Pons (tissue), 1 donor: ENCODE measurements at regions not wholly inside any gene's neighbourhood (a gene's known extent, or its start where the extent isn't known, plus 50 kb on each side); places are given as distances from the start of the nearest gene placed in this dataset.

Source experiments
- DNase-seq: peaks from one replicate; pipeline ENCODE4 v3.0.0-alpha.2; 2016; ENCODE audit warnings: low spot score

DNA sequence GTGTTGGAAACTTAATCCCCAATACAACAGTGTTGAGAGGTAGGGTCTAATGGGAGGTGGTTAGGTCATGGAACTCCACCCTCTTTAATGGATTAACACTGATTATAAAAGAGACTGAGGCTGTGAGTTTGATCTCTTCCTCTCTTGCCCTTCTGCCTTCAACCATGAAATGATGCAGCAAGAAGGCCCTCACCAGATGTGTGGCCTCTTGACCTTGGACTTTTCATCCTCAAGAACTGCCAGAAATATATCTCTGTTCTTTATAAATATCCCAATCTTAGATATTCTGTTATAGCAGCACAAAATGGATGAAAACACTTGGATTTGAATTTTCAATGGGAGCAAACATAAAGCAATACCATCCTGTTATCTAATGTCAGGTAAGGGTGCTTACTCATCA is 67.6 kb downstream of the NMUR2 start:
- no peak for DNase-seq

DNA sequence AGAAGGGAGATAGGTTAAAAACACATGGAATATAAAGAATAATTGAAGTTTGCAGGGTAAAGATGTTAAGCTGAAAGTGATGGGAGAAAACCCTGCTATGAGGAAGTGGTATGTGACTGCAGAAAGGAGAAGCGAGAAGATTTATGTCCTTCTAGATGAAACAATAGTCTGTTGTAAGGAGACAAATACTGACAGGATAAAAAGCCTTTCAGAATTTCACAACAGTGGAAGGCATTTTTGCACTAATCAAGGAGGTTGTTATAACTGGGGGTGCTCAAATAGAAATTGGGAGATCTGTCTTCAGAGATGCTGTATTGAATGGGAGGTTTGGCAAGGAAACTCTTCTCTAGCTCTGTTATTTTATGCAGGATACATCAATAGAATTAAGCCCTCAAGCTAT is 69.6 kb downstream of the NMUR2 start:
- DNase-seq: peak; percentile 66

DNA sequence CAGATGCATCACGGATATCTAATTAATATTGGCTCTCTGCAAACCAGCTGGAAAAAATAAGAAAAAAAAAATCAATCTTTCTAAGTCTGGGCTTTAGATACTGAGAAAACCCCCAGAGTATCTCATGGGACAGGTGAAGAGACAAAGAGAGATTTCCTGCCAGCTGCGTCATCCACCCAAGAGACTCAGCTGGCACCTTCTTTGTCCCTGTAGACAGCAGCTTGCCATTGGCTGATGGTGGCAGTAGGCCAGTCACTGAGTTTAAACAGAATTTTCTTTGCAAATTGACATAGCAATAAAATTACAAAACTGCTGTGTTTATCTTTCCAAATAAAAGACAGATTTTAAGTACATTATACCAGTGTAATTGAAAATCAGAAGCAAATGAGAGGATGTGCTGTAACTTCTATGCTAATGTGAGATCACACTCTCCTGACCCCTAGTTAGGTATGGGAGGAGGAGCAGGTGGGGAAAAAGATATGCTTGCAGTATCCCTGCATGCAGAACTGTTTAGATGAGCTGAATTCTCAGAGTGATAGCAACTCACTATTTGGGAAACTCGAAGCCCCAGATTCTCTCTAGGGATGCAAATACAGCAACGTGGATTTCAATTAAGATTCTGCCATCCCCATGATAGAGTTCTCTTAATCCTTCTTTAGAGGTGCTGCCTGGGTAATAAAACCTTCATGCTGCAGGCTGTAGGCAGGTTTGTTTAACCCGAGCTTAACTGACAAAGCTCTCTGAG is 72.2 kb downstream of the NMUR2 start:
- no peak for DNase-seq

DNA sequence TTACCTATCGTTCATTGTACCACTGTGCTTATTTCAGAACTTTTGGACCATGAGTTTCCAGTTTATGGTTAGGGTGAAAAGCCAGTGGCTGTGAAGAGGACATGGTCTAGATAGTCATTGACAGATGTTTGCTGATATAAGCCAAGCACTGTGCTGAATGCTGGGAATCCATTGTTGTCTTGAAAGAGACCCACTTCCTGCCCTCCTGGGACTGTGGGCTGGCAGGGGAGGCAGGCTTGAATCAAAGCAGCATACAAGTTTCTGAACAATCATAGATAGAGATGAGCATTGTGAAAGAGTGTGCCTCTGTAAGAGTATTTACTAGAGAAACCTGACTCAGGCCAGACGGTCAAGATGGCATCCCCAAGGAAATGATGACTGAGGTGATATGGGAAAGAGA is 73.4 kb downstream of the NMUR2 start:
- DNase-seq: no peak

DNA sequence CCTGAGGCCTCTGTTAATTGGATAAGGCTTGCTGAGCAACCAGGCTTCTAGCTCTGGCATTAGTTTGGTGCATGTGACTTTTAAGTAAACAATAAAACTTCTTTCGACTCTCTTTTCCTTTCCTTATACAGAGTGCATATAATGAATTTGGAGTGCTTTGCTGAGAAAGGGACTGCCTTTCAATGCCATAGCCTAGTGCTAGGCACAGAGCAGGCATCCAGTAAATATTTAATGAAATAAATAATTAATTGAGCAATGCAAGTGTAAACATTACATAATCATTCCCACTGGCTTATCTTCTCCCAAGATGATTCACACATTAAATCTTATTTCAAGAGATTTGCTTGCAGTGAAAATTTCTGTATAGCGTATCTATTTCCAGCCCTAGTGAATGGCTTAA is 74.1 kb downstream of the NMUR2 start:
- DNase-seq: no peak

DNA sequence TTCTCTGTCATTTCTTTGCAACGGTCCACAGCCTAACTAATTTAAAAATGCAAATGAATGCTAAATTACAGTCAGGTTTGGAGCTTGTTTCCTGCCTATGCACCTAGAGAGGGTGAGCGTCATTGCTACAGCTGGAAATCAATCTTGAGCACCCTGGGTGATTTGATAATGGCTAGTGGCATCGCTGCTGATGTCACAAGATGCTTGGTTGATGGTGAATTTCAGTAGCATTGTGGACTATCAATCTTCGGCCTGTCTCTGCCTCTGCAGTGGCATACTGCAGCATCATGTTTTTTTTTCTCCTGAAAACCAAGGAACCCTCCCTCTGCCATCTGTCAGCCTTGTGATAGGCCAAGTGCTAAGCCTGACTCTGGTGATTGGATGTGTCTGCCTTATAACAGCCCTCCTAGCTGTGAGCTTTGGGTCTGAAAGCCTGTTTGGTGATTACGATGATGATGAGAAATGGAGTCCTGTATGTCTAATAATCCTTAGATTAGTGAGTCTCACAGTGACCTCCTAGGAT is 75.3 kb downstream of the NMUR2 start:
- DNase-seq: peak; percentile 28

DNA sequence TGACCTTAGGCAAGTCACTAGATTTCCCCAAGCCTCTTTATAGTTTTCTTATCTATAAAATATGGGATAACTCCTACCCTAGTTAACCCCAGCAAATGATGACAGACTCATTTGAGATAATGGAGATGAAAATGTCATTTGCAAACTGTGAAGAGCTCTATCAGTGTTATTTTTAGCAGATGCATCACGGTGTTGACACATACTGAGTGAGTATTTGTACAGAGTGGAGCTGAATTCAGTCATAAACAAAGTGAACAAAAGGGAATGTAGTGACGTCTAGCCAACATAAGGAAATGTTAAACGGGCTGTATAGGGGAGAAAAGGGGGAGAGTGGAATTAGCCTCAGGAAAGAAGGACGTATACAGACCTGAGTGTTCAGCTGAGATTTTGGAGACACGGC is 75.9 kb downstream of the NMUR2 start:
- no peak for DNase-seq

DNA sequence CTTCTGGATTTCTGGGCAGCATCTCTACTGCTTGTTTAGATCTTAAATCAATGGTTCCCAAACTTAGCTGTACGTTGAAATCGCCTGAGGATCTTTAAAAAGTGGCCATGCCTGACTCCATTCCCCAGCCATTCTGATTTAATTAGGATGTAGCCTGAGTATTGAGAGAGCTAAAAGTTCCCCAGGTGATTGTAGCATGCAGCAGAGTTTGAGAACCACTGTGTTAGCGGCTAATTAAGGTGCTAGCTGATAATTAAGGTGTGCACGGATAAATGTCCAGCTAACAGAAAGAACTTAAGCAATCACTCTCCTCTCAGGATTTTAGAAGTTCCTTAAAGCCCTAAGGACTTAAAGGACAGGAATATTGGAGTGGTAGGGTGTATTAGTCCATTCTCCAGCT is 89.1 kb downstream of the NMUR2 start:
- DNase-seq: no peak

DNA sequence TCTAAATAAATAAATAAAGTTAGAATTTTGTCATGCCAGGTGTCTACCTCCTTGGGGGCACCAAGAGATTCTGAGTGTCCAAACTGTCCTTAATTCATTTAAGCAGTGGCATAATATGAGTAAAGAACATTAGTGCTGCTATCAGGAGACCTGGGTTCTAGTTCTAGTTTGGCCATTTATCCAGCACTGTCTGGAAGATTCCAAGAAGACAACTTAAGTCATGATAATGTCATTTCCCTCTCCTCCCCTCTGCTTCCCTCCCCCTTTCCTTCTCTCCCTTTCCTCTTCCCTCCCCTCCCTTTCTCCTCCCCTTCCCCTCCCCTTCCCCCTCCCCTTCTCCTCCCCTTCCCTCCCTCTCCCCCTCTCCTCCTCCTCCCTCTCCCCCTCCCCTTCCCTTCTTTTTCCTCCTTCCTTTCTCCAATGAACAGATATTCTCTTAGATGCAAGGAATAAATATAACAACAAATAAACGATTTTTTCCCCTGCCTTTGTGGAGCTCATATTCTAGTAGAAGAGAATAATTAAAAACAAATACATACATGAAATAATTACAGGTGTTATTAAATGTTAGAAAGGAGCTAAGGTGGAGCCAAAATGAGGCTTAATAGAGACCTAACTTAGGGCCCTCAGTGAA is 90.8 kb downstream of the NMUR2 start:
- DNase-seq: no peak

DNA sequence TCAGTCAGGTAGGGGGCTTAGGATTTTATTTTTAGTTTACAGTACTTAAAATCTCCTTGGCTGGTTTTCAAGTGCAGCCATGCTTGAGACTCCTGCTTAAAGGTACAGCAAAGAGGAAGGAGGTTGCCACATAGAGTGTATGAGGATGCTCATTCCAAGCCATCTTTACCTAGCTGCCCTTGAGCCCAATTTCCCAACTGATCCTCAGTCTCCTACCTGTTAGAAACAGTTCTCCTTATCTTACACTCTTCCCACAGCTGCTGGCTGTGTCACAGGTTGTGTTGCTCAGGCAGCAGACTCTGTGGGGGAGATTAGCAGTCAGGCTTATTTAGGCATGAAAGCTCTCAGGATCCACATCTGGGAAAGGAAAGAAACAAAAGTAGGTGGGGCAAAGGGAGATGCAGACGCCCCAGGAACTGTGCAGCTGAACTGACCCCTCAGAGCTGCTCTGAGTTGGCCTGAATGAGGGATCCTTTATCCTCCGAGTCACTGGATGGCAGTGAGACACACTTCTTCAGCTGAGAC is 95.1 kb downstream of the NMUR2 start:
- no peak for DNase-seq

DNA sequence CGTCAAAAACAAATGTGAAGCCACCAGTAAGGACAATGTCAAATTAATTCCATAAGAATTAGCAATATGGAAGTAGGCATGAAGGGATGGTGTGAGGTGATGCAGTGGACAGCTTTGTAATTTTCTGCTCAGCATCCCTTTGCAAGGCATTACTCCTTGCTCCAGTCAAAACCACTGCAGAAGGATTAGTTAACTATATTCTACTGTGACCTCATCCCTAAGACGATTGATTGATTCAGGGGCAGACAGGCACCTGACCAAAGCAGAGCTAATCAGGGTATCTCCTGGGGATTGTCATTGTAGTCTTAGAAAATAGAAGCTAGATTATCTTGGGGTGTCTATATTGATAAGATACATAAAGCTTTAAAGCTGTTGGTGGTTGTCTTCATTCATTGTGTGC is 98.7 kb downstream of the NMUR2 start:
- DNase-seq: no peak

DNA sequence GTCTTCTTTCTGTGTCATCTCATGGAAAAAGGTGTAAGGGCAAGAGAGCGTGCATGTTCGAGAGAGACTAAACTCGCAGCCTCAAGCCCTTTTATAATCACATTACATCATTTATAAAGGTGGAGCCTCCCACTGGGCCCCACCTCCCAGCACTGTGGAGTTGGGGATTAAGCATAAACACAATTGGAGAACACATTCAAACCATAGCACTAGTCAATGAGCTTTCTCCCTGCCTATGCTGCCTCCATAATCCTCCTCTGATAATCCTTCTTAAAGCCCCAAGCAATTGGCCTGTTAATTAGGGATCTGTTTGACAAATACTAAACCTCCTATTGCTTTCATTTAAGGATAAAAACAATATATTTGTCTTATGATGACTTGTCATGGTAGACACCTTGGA is 99.6 kb downstream of the NMUR2 start:
- DNase-seq: no peak

DNA sequence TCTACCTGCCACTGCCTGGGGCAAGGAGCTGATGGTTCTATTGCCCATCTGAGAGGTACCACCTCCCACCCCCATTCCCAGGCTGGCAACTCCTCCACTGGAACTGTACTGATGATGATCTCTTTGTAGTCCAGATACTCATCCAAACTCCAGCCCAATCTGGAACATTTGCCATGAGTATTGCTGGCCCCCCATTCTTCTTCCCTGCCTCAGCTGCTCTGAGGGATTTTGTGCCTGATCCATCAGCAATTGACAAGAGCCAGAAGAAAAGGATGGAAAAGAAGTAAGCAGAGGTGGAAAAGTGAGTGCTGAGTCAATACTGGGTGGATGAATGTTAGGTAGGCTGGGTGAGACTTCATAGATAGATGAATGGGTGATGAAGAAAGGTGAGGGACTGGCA is 101.2 kb downstream of the NMUR2 start:
- DNase-seq: no peak

DNA sequence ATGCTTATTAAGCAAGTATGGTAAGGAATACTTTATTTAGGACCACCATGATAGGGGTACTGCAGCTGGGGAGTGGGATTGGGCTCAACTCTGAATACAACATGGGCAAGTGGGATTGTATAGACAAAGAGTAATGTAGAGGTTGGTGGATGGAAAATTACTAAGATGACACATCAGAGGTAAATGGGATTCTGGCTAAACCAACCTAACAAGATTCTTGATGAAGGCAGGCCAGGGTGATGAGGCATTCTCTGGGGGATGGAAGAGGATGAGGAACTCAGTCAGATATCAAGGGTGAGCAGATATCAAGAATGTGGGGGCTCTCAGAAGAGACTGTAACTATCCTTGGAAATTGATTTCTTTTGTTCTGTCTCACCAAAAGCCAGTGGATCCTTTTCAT is 107.2 kb downstream of the NMUR2 start:
- no peak for DNase-seq

DNA sequence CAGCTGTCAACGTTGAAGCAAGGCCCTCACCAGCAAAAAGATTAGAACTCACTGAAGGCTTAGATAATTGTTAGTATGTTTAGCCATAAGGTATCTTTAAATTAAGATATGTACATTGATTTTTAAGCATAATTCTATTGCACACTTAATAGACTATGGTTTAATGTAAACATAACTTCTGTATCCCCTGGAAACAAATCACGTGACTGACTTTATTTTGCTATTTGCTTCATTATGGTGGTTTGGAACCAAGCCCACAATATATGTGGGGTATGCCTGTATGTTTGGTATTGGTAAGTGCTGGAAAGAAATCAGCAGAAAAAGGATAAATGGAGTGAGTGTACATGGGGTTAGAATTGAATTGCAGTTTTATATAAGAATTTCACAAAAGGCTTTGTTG is 111.9 kb downstream of the NMUR2 start:
- no peak for DNase-seq

DNA sequence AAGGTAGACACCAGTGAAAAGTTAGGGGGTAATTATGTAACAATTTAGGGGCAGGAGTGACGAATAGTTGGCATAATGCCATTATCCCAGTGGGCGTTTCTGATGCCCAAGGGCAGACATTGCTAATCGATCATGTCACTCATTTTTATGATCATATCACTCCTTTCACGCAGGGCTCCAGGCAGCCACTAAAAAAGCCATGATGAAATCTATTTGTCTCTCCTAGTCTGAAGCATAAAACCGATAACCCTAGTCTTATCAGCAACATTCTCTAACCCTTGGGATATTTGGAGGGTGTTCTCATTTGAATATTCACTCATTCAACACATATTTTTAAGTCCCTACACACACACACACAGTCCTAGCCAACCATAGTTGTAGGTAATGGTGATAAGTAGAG is 114.9 kb downstream of the NMUR2 start:
- no peak for DNase-seq

DNA sequence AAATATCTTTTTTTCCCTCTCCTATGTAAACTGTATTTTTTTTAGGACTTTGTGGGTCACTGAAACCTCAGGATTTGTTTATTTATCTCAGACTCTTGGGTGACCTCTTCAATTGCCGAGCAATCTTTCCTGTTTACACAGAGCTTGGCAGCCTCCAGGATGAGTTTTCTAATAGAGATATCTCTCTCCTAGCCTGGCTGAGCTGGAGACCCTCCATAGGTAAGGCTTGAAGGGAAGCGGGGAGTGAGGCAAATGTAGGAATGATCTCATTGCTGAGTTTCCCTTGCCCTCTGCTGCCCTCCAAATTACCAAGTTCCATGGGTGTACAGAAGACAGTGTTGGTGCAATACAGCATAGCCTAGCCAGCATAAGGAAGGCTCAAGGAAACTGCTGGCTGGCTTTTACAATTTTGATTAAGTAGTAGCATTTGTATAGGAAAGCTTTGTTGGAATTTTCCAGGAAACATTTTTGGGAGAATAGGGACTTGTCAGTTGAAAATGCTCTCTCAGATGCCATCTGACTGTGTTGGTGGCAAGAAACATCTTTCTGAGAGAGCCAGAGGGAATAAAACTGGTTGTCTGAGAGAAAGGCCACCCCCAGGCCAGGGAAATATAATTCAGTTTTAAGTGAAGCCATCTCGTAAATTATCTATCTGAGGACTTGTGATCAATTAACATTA is 116.0 kb downstream of the NMUR2 start:
- DNase-seq: peak; percentile 20

DNA sequence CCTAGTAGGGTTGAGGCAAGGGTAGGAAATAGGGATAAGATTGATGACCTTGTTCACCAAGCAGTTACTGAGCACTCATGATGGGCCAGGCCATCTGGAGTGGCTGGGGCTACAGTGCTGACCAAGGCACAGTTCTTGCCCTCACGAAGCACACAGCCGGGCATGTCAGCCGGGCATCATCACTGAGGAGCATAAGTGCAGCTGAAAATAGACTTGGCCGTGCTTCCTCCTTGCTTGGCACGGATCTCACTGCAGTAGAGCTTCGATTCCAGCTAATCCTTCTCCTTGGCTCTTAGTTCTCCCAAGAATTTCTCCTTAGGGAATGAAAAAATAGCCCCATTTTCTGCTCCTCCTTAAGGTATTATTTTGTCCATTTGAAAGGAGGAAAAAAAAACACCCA is 116.6 kb downstream of the NMUR2 start:
- peak; percentile 19 for DNase-seq

DNA sequence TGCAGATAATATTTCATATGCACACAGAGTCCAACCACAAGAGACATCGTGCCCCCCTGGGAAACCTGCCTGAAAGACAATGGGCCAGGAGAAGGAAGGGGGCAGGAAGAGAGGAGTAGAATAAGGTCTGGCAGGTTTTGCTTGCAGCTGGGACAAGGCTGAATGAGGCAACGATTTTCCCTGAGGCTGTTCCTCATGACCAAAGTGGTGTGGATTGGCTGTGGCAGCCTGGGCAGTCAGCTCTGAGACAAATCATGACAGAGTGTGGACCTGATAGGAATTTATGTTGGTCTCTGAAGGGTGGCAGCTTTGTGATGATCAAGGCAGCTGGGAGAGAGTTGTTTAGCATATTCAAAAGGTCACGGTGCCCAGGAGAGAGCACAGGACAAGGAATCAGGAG is 119.3 kb downstream of the NMUR2 start:
- DNase-seq: no peak

DNA sequence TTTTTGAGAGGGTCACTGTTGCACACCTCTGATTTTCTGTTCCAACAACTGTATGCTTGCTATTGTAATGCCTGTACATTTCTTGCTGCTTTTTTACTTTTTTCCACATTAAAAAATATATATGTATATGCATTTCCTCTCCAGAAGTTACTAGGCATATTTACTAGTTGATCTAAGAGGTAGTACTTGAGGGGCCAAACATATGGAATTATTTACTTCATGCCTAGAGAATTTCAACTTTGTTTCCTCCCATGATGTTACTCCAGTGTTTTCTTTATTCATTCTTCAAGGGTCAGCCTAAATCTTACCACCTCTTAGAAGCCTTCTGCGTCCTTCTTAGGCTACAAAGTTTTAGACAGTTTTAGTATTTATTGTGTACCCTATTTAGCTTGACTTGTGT is 122.7 kb downstream of the NMUR2 start:
- no peak for DNase-seq

DNA sequence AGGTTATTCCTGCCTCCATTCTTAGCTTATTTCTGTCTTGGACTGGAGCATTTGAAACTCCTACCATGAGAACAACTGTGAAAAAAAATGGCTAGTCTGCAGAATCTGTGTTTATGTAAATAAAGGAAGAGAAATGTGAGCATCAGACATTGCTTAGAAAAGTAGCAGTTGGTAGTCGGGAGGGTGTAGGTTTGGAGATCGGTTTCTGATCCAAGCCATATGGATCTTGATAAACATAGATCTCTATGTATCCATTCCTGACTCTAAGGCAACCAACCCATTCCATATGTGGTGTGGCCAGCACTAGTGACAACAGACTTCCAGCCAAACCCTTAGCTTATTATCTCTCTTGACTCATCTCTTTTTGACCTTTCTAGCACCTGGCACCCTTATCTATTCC is 127.1 kb downstream of the NMUR2 start:
- DNase-seq: no peak

DNA sequence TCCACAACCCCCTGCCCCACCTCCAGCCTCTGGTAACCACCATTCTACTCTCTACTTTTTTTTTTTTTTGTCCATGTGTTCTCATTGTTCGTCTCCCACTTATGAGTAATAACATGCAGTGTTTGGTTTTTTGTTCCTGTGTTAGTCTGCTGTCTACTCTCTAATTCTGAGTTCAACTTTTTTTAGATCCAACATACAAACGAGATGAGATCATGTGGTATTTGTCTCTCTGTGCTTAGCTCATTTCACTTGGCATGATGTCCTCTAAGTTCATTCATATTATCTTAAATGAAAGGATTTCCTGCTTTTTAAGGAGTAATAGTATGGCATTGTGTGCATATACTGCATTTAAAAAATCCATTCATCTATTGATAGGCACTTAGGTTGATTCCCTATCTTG is 130.9 kb downstream of the NMUR2 start:
- DNase-seq: no peak

DNA sequence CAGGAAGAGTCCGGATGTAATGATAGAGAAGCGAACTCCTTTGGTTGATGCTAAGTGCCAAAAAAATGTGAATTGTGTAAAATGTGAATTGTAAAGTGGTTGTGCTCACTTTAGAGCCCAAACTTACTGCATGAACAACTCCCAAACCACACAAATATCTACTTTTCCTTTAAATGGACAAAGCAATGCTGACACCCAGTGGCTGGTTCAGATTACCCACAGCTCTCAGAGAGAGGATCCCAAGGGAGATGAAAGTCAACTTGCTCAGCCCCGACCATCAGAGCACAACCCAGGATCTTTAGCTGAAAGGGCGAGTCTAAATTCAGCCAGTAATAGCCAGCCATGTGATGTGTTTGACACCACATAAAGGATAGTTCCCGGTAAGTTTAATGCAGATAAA is 133.7 kb downstream of the NMUR2 start:
- peak; percentile 64 for DNase-seq
